H1 (cell line): ENCODE measurements at regions not wholly inside any gene's neighbourhood (a gene's known extent, or its start where the extent isn't known, plus 50 kb on each side); places are given as distances from the start of the nearest gene placed in this dataset.

Experiments used
- CHD2 ChIP-seq: IDR thresholded peaks from 2 replicates; pipeline ENCODE4 v1.6.1; 2012; ENCODE audit warnings: low read length, improper control_type of control experiment
- CHD7 ChIP-seq: fragments of 300-600 bp; sonication (generic); IDR thresholded peaks from 2 replicates; pipeline ENCODE4 v1.7.1; 2012; ENCODE audit warnings: low read length, moderate library complexity, mild to moderate bottlenecking, inconsistent platforms; ENCODE audit not compliant: insufficient replicate concordance
- CREB1 ChIP-seq: IDR thresholded peaks from 2 replicates; pipeline ENCODE4 v1.6.1; 2012; ENCODE audit warnings: inconsistent platforms
- E2F6 ChIP-seq: IDR thresholded peaks from 2 replicates; pipeline ENCODE4 v1.6.1; 2012; ENCODE audit warnings: inconsistent platforms
- FOSL1 ChIP-seq: IDR thresholded peaks from 2 replicates; pipeline ENCODE4 v1.6.1; 2011; ENCODE audit warnings: mild to moderate bottlenecking, low read depth, low read length, moderate library complexity; ENCODE audit not compliant: insufficient read depth
- JUN ChIP-seq: IDR thresholded peaks from 2 replicates; pipeline ENCODE4 v1.6.1; 2011; ENCODE audit warnings: low read depth, mild to moderate bottlenecking, improper control_type of control experiment, low read length
- SUZ12 ChIP-seq: fragments of 200-600 bp; sonication (generic); IDR thresholded peaks from 2 replicates; pipeline ENCODE4 v1.6.1; 2012; ENCODE audit warnings: mild to moderate bottlenecking, inconsistent platforms, low read length, moderate library complexity, mixed read lengths
- ZNF274 ChIP-seq: IDR thresholded peaks from 2 replicates; pipeline ENCODE4 v1.7.0; 2012; ENCODE audit warnings: low read length, borderline replicate concordance; ENCODE audit errors: extremely low read depth
- TF ChIP-seq, protein P1 (sequence below), 3 experiments: IDR thresholded peaks; 1 replicate in 2 of 3; 2 replicates in 1 of 3; pipeline versions ENCODE4 v1.5.1 to v1.6.1; 2011; ENCODE audit warnings: low read length in 3 of 3, mild to moderate bottlenecking in 3 of 3, inconsistent platforms in 2 of 3, low read depth in 1 of 3, moderate library complexity in 1 of 3; ENCODE audit not compliant: insufficient read depth in 1 of 3; ENCODE audit errors: control extremely low read depth in 1 of 3

DNA sequence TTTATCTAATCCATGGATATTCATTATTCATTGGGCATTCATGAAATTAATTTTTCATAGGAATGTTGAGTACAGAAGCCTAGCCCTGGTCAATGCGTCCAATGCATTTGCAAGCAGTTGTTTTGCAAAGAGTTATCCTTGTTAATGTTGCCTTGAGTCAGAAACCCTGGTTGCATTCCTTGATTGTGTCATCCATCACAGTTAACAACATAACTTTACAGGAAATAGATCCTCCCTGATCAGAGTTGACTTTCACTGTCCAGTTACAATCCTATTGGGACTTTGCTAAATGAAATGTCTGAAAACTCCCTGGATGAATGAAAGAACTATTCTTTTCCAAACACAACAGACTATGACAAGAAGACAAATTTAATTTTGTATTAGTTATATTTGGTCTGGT is 924.3 kb upstream of the SLIT2 start (continued):
- TF ChIP-seq CHD7 (no peak), SUZ12 (no peak), CHD2 (no peak), ZNF274 (no peak), E2F6 (no peak), JUN (no peak), FOSL1 (no peak), CREB1 (no peak)
- TF ChIP-seq, protein P1, sequence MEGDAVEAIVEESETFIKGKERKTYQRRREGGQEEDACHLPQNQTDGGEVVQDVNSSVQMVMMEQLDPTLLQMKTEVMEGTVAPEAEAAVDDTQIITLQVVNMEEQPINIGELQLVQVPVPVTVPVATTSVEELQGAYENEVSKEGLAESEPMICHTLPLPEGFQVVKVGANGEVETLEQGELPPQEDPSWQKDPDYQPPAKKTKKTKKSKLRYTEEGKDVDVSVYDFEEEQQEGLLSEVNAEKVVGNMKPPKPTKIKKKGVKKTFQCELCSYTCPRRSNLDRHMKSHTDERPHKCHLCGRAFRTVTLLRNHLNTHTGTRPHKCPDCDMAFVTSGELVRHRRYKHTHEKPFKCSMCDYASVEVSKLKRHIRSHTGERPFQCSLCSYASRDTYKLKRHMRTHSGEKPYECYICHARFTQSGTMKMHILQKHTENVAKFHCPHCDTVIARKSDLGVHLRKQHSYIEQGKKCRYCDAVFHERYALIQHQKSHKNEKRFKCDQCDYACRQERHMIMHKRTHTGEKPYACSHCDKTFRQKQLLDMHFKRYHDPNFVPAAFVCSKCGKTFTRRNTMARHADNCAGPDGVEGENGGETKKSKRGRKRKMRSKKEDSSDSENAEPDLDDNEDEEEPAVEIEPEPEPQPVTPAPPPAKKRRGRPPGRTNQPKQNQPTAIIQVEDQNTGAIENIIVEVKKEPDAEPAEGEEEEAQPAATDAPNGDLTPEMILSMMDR (IDR thresholded peaks at IDR 0.05; ENCODE audit: control extremely low read depth in 1 of 3, insufficient read depth in 1 of 3, low read depth in 1 of 3, low read length in 3 of 3): no peak
